ENCODE measurements at regions not wholly inside any gene's neighbourhood (a gene's known extent, or its start where the extent isn't known, plus 50 kb on each side); places are given as distances from the start of the nearest gene placed in this dataset.

DNA sequence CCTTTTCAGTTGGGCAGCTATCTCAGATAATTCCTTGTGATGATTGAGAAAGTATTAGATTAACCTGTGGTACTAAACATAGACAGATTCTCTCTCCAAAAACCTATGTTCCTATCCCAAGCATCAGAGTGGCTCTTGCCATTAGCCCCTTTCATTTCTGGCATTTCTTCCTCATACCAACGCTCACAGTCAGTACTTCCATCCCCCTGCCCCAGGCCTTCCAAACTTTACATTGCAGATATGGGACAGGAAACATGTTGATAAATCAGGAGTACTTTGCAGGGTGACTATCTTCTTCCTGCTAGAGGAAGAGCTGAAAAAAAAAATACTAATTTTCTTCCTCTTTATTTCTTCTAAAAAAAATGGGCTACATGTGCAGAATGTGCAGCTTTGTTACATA, 442.6 kb upstream of the RGMB start:
- peaks cover 0 to 17% (median 0%) of the 10 kb centered on the region in 11 donors for H3K9me3 ChIP-seq
- no peaks in the 10 kb centered on the region for H3K27me3 ChIP-seq
- intact Hi-C loops (cut with DNase I) = no loop called here
- no peaks in the 10 kb centered on the region for H3K4me1 ChIP-seq
- DNase-seq (no peak), ATAC-seq (no peak)
- TF ChIP-seq, protein P1, sequence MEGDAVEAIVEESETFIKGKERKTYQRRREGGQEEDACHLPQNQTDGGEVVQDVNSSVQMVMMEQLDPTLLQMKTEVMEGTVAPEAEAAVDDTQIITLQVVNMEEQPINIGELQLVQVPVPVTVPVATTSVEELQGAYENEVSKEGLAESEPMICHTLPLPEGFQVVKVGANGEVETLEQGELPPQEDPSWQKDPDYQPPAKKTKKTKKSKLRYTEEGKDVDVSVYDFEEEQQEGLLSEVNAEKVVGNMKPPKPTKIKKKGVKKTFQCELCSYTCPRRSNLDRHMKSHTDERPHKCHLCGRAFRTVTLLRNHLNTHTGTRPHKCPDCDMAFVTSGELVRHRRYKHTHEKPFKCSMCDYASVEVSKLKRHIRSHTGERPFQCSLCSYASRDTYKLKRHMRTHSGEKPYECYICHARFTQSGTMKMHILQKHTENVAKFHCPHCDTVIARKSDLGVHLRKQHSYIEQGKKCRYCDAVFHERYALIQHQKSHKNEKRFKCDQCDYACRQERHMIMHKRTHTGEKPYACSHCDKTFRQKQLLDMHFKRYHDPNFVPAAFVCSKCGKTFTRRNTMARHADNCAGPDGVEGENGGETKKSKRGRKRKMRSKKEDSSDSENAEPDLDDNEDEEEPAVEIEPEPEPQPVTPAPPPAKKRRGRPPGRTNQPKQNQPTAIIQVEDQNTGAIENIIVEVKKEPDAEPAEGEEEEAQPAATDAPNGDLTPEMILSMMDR (IDR thresholded peaks at IDR 0.05) = no peak
- H3K27ac ChIP-seq = no peak overlapping the region
- H3K4me3 ChIP-seq = no peak overlapping the region
- 29 to 48% methylated on average over 1 of the region's 1 CpG for WGBS, 2 donors
- H3K36me3 ChIP-seq = no peaks in the 10 kb centered on the region

DNA sequence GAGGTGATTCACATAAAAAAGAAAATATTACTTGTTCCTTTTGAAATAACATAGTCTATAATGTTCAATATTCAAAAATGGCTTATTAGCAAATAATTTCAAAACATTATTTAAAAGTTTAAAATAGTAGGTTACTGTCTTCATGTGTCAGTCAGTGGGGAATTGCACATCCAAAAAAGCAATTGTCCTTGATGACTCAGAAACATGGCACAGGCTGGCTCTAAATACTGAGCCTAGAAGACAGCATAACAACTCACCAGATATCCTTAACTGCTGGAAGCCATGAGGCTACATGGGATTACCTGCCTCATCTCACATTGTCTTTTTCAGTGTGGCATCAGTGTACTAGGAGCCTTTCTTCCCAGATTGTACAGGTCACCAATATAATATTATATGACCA, 439.5 kb upstream of the RGMB start:
- TF ChIP-seq, protein P1 (IDR thresholded peaks at IDR 0.05) = no peak
- peaks cover 0 to 17% (median 0%) of the 10 kb centered on the region in 11 donors for H3K9me3 ChIP-seq
- DNase-seq = no peak
- intact Hi-C loops (cut with DNase I) = no loop called here
- ATAC-seq = no peak
- no peaks in the 10 kb centered on the region for H3K4me1 ChIP-seq
- no peaks in the 10 kb centered on the region for H3K27me3 ChIP-seq
- H3K4me3 ChIP-seq = no peak overlapping the region
- H3K27ac ChIP-seq = no peak overlapping the region
- H3K36me3 ChIP-seq = no peaks in the 10 kb centered on the region

DNA sequence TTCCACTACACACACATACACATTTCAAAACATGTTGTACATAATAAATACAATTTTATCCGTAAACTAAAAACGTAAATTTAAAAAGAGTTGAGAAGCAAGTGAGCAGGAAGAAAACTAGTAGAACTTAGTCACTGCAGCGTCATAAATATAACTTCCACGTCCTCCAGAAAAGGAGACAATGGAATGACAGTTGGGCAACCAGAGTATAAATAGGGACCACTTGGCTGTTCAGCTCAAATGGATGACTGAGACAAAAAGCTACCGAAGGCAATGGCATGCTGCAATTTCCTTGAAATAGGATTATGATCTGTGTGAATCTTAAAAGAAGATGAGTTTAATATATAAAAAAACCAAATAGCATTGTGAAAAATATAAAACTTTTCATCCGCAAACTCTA, 438.5 kb upstream of the RGMB start:
- TF ChIP-seq, protein P1 (IDR thresholded peaks at IDR 0.05) = no peak
- Histone ChIP-seq H3K27ac (no peak overlapping the region), H3K9me3 (peaks cover 0 to 17% (median 0%) of the 10 kb centered on the region in 11 donors), H3K4me3 (no peak overlapping the region), H3K27me3 (no peaks in the 10 kb centered on the region), H3K36me3 (no peaks in the 10 kb centered on the region), H3K4me1 (no peaks in the 10 kb centered on the region)
- no peak for ATAC-seq
- no peak for DNase-seq
- WGBS, 2 donors = 86 to 87% methylated on average over 6 of the region's 6 CpGs
- intact Hi-C loops (cut with DNase I) = no loop called here

DNA sequence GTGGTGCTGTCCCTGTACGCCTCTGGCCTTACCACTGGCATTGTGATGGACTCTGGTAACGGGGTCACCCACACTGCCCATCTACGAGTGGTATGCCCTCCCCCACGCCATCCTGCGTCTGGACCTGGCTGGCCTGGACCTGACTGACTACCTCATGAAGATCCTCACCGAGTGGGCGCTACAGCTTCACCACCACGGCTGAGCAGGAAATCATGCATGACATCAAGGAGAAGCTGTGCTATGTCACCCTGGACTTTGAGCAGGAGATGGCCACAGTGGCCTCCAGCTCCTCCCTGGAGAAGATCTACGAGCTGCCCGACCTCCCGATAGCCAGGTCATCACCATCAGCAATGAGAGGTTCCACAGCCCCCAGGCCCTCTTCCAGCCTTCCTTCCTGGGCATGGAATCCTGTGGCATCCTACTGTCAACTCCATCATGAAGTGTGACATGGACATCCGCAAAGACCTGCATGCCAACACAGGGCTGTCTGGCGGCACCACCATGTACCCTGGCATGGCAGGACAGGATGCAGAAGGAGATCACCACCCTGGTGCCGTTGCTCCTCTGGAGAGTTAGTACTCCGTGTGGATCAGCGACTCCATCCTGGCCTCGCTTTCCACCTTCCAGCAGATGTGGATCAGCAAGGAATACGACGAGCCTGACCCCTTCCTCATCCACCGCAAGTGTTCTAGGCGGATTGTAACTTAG, 434.2 kb upstream of the RGMB start:
- DNase-seq = no peak
- no peak for ATAC-seq
- H3K9me3 ChIP-seq = peaks cover 0 to 6% (median 0%) of the 10 kb centered on the region in 11 donors
- no peaks in the 10 kb centered on the region for H3K27me3 ChIP-seq
- TF ChIP-seq, protein P1 (IDR thresholded peaks at IDR 0.05) = no peak
- WGBS, 2 donors = 92 to 93% methylated on average over 21 of the region's 21 CpGs
- intact Hi-C loops (cut with DNase I) = no loop called here
- no peak overlapping the region for H3K4me3 ChIP-seq
- no peaks in the 10 kb centered on the region for H3K4me1 ChIP-seq
- H3K36me3 ChIP-seq = no peaks in the 10 kb centered on the region
- no peak overlapping the region for H3K27ac ChIP-seq
